SIG-M5 treated with dmso at 0.1 percent for 504 hours (cell line): ENCODE measurements at regions not wholly inside any gene's neighbourhood (a gene's known extent, or its start where the extent isn't known, plus 50 kb on each side); places are given as distances from the start of the nearest gene placed in this dataset.

Experiments
- DNase-seq: peaks from one replicate; lab custom pipeline; 2025; ENCODE audit not compliant: unreplicated experiment; lab: John Stamatoyannopoulos, UW

GRCh38 chr16:16780588-16780987, 401.6 kb downstream of the NPIPA7 start:
- no peak for DNase-seq

GRCh38 chr16:16782153-16782552, 403.2 kb downstream of the NPIPA7 start:
- DNase-seq: no peak

GRCh38 chr16:16788004-16788403, 409.1 kb downstream of the NPIPA7 start:
- no peak for DNase-seq

GRCh38 chr16:16790597-16790996, 411.7 kb downstream of the NPIPA7 start:
- DNase-seq: no peak

GRCh38 chr16:16791051-16791450, 412.1 kb downstream of the NPIPA7 start:
- no peak for DNase-seq

- DNase-seq: peak; percentile 8
Observed at GRCh38 chr16:16797239-16797638, 418.3 kb downstream of the NPIPA7 start.

GRCh38 chr16:16798504-16798903, 419.6 kb downstream of the NPIPA7 start:
- DNase-seq: no peak

- no peak for DNase-seq
Observed at GRCh38 chr16:16805809-16806208, 426.9 kb downstream of the NPIPA7 start.

GRCh38 chr16:16815641-16816040, 436.7 kb downstream of the NPIPA7 start:
- no peak for DNase-seq

GRCh38 chr16:16817196-16817595, 438.3 kb downstream of the NPIPA7 start:
- no peak for DNase-seq

- no peak for DNase-seq
Observed at GRCh38 chr16:16821261-16821660, 442.3 kb downstream of the NPIPA7 start.

GRCh38 chr16:16828913-16829398, 450.0 kb downstream of the NPIPA7 start:
- DNase-seq: no peak

GRCh38 chr16:16830401-16830800, 451.5 kb downstream of the NPIPA7 start:
- DNase-seq: no peak

GRCh38 chr16:16830973-16831372, 452.0 kb downstream of the NPIPA7 start:
- no peak for DNase-seq

GRCh38 chr16:16833165-16833564, 454.2 kb downstream of the NPIPA7 start:
- DNase-seq: no peak

GRCh38 chr16:16850274-16850673, 471.3 kb downstream of the NPIPA7 start:
- DNase-seq: no peak

GRCh38 chr16:16857012-16857411, 478.1 kb downstream of the NPIPA7 start:
- no peak for DNase-seq

- DNase-seq: peak; percentile 16
Observed at GRCh38 chr16:16857603-16858283, 478.8 kb downstream of the NPIPA7 start.

- DNase-seq: peak; percentile 54
Observed at GRCh38 chr16:16861546-16861945, 482.6 kb downstream of the NPIPA7 start.

- DNase-seq: no peak
Observed at GRCh38 chr16:16863672-16864071, 484.7 kb downstream of the NPIPA7 start.

- no peak for DNase-seq
Observed at GRCh38 chr16:16864536-16864935, 485.6 kb downstream of the NPIPA7 start.

GRCh38 chr16:16865374-16865773, 486.4 kb downstream of the NPIPA7 start:
- no peak for DNase-seq

GRCh38 chr16:16867973-16868372, 489.0 kb downstream of the NPIPA7 start:
- DNase-seq: no peak
